A549 (cell line): ENCODE measurements at regions not wholly inside any gene's neighbourhood (a gene's known extent, or its start where the extent isn't known, plus 50 kb on each side); places are given as distances from the start of the nearest gene placed in this dataset.

Source experiments
- ATAC-seq, 2 experiments: fragments of 200-7000 bp in 1 of 2; fragments of >200 bp in 1 of 2; cut with Nextera tagmentation in 1 of 2; cut with Tn5 transposase in 1 of 2; 3 replicates each; pipeline versions ENCODE4 v1.8.0 to v1.9.1; 2018 to 2020; ENCODE audit warnings: mild to moderate bottlenecking in 1 of 2, moderate library complexity in 1 of 2
- CTCF ChIA-PET: fragments of 300-600 bp; sonication (Branson Sonifier 250); formaldehyde crosslinking; extraction: SDS; loops from one replicate; lab custom pipeline; 2021; ENCODE audit warnings: antibody characterized with exemption, inconsistent platforms; lab: Yijun Ruan, JAX
- POLR2A ChIA-PET: fragments of 350-600 bp; formaldehyde crosslinking; extraction: SDS; loops from one replicate; lab custom pipeline; 2021; ENCODE audit warnings: antibody characterized with exemption, inconsistent platforms; lab: Yijun Ruan, JAX
- DNase-seq, 2 experiments: peaks; one replicate each; pipeline versions ENCODE4 v3.0.0 to v3.0.0-alpha.2; 2011 to 2016; ENCODE audit warnings: low read depth in 1 of 2, low spot score in 1 of 2
- FAIRE-seq: peaks from 2 replicates; lab custom pipeline; 2011; peaks lifted over from hg19 to GRCh38; lab: Jason Lieb, UNC
- H3K27ac ChIP-seq, 2 experiments: fragments of >200 bp; sonication (Bioruptor Twin); formaldehyde crosslinking; 3 replicates each; pipeline ENCODE4 v1.5.1; 2016 to 2017
- H3K4me1 ChIP-seq: fragments of >200 bp; sonication (Bioruptor Twin); formaldehyde crosslinking; 3 replicates; pipeline ENCODE4 v1.6.1; 2016
- H3K4me2 ChIP-seq: fragments of >200 bp; sonication (Bioruptor Twin); formaldehyde crosslinking; 3 replicates; pipeline ENCODE4 v1.6.1; 2016
- H3K4me3 ChIP-seq: fragments of >200 bp; sonication (Bioruptor Twin); formaldehyde crosslinking; 3 replicates; pipeline ENCODE4 v1.5.1; 2016
- H3K9me3 ChIP-seq: fragments of >200 bp; sonication (Bioruptor Twin); formaldehyde crosslinking; 3 replicates; pipeline ENCODE4 v1.6.1; 2016
- ATOH8 ChIP-seq: fragments of 250-450 bp; sonication (Bioruptor Pico); IDR thresholded peaks from 2 replicates; pipeline ENCODE4 v1.5.0; 2020; ENCODE audit warnings: low read depth, mild to moderate bottlenecking, moderate library complexity
- BHLHE40 ChIP-seq: IDR thresholded peaks from 2 replicates; pipeline ENCODE4 v1.6.1; 2012; ENCODE audit warnings: low read depth, low read length, inconsistent platforms
- CBX8 ChIP-seq: fragments of 200-600 bp; sonication (generic); IDR thresholded peaks from 2 replicates; pipeline ENCODE4 v1.6.1; 2016
- CEBPB ChIP-seq, 2 experiments: fragments of >200 bp in 1 of 2; sonication (Bioruptor Twin) in 1 of 2; formaldehyde crosslinking in 1 of 2; IDR thresholded peaks; 2 replicates each; pipeline ENCODE4 v1.6.1; 2012 to 2016
- CTCF ChIP-seq: fragments of >200 bp; sonication (Bioruptor Twin); formaldehyde crosslinking; IDR thresholded peaks from 3 replicates; pipeline ENCODE4 v1.5.1; 2016
- ELK1 ChIP-seq: fragments of 150-350 bp; IDR thresholded peaks from 2 replicates; pipeline ENCODE4 v1.6.1; 2014; ENCODE audit warnings: low read depth, mild to moderate bottlenecking, low read length
- ESRRA ChIP-seq: fragments of 150-350 bp; IDR thresholded peaks from 2 replicates; pipeline ENCODE4 v1.6.1; 2014; ENCODE audit warnings: mild to moderate bottlenecking, low read length, borderline replicate concordance
- FOSB ChIP-seq: fragments of 250-450 bp; sonication (Bioruptor Pico); IDR thresholded peaks from 2 replicates; pipeline ENCODE4 v1.5.0; 2020; ENCODE audit warnings: mild to moderate bottlenecking, moderate library complexity
- FOSL2 ChIP-seq, 2 experiments: fragments of 450-650 bp in 1 of 2; fragments of >200 bp in 1 of 2; sonication (Bioruptor Twin) in 1 of 2; formaldehyde crosslinking; IDR thresholded peaks; 2 replicates each; pipeline versions ENCODE4 v1.5.0 to v1.6.1; 2016 to 2020; ENCODE audit warnings: mild to moderate bottlenecking in 1 of 2, moderate library complexity in 1 of 2
- HMGXB4 ChIP-seq: fragments of 250-450 bp; sonication (Bioruptor Pico); IDR thresholded peaks from 2 replicates; pipeline ENCODE4 v1.5.0; 2021; ENCODE audit warnings: mild to moderate bottlenecking, moderate library complexity, borderline replicate concordance
- JUNB ChIP-seq: fragments of >200 bp; sonication (Bioruptor Twin); formaldehyde crosslinking; IDR thresholded peaks from 2 replicates; pipeline ENCODE4 v1.6.1; 2016
- KDM5A ChIP-seq: fragments of 200-600 bp; sonication (generic); IDR thresholded peaks from 2 replicates; pipeline ENCODE4 v1.6.1; 2016; ENCODE audit warnings: antibody characterized with exemption, mild to moderate bottlenecking
- MAX ChIP-seq: IDR thresholded peaks from 2 replicates; pipeline ENCODE4 v1.6.1; 2012
- NFE2L2 ChIP-seq: fragments of 150-350 bp; conservative IDR thresholded peaks from 2 replicates; pipeline ENCODE4 v1.6.1; 2014; ENCODE audit warnings: low read length
- NR3C1 ChIP-seq: fragments of >200 bp; sonication (Bioruptor Twin); formaldehyde crosslinking; IDR thresholded peaks from 3 replicates; pipeline ENCODE4 v1.6.1; 2017
- RAD21 ChIP-seq, 2 experiments: fragments of >200 bp in 1 of 2; sonication (Bioruptor Twin) in 1 of 2; formaldehyde crosslinking in 1 of 2; IDR thresholded peaks in 1 of 2; conservative IDR thresholded peaks in 1 of 2; 2 replicates in 1 of 2; 3 replicates in 1 of 2; pipeline ENCODE4 v1.6.1; 2012 to 2018; ENCODE audit warnings: inconsistent platforms in 1 of 2
- RNF2 ChIP-seq: fragments of 200-600 bp; sonication (generic); IDR thresholded peaks from 2 replicates; pipeline ENCODE4 v1.6.1; 2016; ENCODE audit warnings: low read depth, mild to moderate bottlenecking, antibody characterized with exemption, moderate library complexity, borderline replicate concordance
- SMC3 ChIP-seq: fragments of >200 bp; sonication (Bioruptor Twin); formaldehyde crosslinking; IDR thresholded peaks from 3 replicates; pipeline ENCODE4 v1.6.1; 2018; ENCODE audit warnings: inconsistent platforms
- TP53 ChIP-seq: fragments of 250-450 bp; sonication (Bioruptor Pico); IDR thresholded peaks from 2 replicates; pipeline ENCODE4 v1.5.0; 2021; ENCODE audit warnings: mild to moderate bottlenecking, moderate library complexity
- USF2 ChIP-seq: fragments of 450-650 bp; IDR thresholded peaks from 2 replicates; pipeline ENCODE4 v1.6.1; 2014; ENCODE audit warnings: antibody characterized with exemption
- ZC3H11A ChIP-seq: fragments of 450-650 bp; IDR thresholded peaks from 2 replicates; pipeline ENCODE4 v1.6.1; 2014; ENCODE audit warnings: antibody characterized with exemption, mild to moderate bottlenecking
- ZSCAN20 ChIP-seq: fragments of 250-450 bp; sonication (Bioruptor Pico); IDR thresholded peaks from 2 replicates; pipeline ENCODE4 v1.8.0; 2022; ENCODE audit warnings: mild to moderate bottlenecking, moderate library complexity
- WGBS: methylation state at CpG from one replicate; pipeline ENCODE4 v1.1.6; 2017; ENCODE audit errors: missing lambda C conversion rate; 5-methylcytosine and 5-hydroxymethylcytosine counted together

GRCh38 chr15:62299541-62299940, 134.5 kb upstream of the C2CD4B start:
- no peak overlapping the region for H3K27ac ChIP-seq
- ATAC-seq (no peak), DNase-seq (no peak), FAIRE-seq (no peak)
- H3K4me2 ChIP-seq, result no peak overlapping the region
- H3K9me3 ChIP-seq, result no peaks in the 10 kb centered on the region
- H3K4me1 ChIP-seq, result no peaks in the 10 kb centered on the region
- no peak for TF ChIP-seq NR3C1
- no peak for TF ChIP-seq BHLHE40
- no peak for TF ChIP-seq CBX8
- no peak for TF ChIP-seq ZC3H11A
- no peak for TF ChIP-seq ATOH8 (CRISPR knock-in tag)
- no peak overlapping the region for H3K4me3 ChIP-seq
- POLR2A ChIA-PET, result no interaction called here
- CTCF ChIA-PET, result interaction anchor here (1.2 kb wide), 1 partner anchor 20 kb away, joined by 3 read pairs; no protein-coding TSS in a partner anchor
- 89% methylated on average over 10 of the region's 10 CpGs for WGBS

GRCh38 chr15:62301993-62302675, 137.0 kb upstream of the C2CD4B start:
- Histone ChIP-seq H3K4me2 (no peak overlapping the region), H3K9me3 (no peaks in the 10 kb centered on the region), H3K4me1 (no peaks in the 10 kb centered on the region), H3K4me3 (no peak overlapping the region), H3K27ac (no peak overlapping the region)
- no peak for TF ChIP-seq NFE2L2
- TF ChIP-seq CEBPB (IDR thresholded peaks at IDR 0.05), result no peak
- TF ChIP-seq HMGXB4, result no peak
- TF ChIP-seq TP53 (CRISPR knock-in tag), result no peak
- TF ChIP-seq KDM5A, result no peak
- TF ChIP-seq MAX, result no peak
- WGBS, result 20% methylated on average over 3 of the region's 3 CpGs
- ChIA-PET CTCF (no interaction called here), POLR2A (no interaction called here)
- FAIRE-seq, result no peak
- no peak for ATAC-seq
- no peak for DNase-seq

- DNase-seq, result peak; percentile 87 to 88
- CTCF ChIA-PET, result interaction anchor here (0.5 to 3.0 kb wide), 68 partner anchors 10 to 1066 kb away, joined by 3 to 43 read pairs (median 5); partner anchors contain the start of genes C2CD4A, C2CD4B and VPS13C
- Histone ChIP-seq H3K4me2 (no peak overlapping the region), H3K4me3 (no peak overlapping the region), H3K27ac (no peak overlapping the region), H3K4me1 (no peaks in the 10 kb centered on the region), H3K9me3 (peaks cover 15% of the 10 kb centered on the region)
- POLR2A ChIA-PET, result interaction anchor here (1.0 kb wide), 1 partner anchor 247 kb away, joined by 3 read pairs; the partner anchor contains the start of gene VPS13C
- peak; percentile 97 to 99 for ATAC-seq
- no peak for TF ChIP-seq ELK1
- peak; percentile 81 for TF ChIP-seq SMC3
- TF ChIP-seq USF2, result no peak
- no peak for TF ChIP-seq MAX
- no peak for TF ChIP-seq FOSB (CRISPR knock-in tag)
- TF ChIP-seq ESRRA, result no peak
- peak; percentile 90 for TF ChIP-seq CTCF
- TF ChIP-seq ZSCAN20 (CRISPR knock-in tag), result no peak
- TF ChIP-seq RAD21 (conservative IDR thresholded peaks at IDR 0.05 in 1 of 2, IDR thresholded peaks at IDR 0.05 in 1 of 2), result peak; percentile 84 to 93
- TF ChIP-seq FOSL2 (IDR thresholded peaks at IDR 0.05), result no peak
- TF ChIP-seq FOSL2 (CRISPR knock-in tag; IDR thresholded peaks at IDR 0.05), result no peak
- no peak for TF ChIP-seq TP53 (CRISPR knock-in tag)
- no peak for TF ChIP-seq JUNB
- no peak for TF ChIP-seq RNF2
- FAIRE-seq, result peak; percentile 84
- WGBS, result 14% methylated on average over 9 of the region's 9 CpGs
Measured at GRCh38 chr15:62306851-62307504, 141.9 kb upstream of the C2CD4B start.
